Spleen (tissue), 7 donors: ENCODE measurements at regions not wholly inside any gene's neighbourhood (a gene's known extent, or its start where the extent isn't known, plus 50 kb on each side); places are given as distances from the start of the nearest gene placed in this dataset.

Experiments
- POLR2A ChIP-seq, 3 donors: fragments of 450-650 bp; IDR thresholded peaks; one replicate each; pipeline ENCODE4 v1.5.1; 2017; ENCODE audit warnings: antibody characterized with exemption in 3 of 3, mild to moderate bottlenecking in 1 of 3
- TF ChIP-seq, protein P1 (sequence below), 11 experiments: fragments of 200-600 bp in 7 of 11; fragments of 450-650 bp in 4 of 11; sonication (generic) in 4 of 11; IDR thresholded peaks in 8 of 11; conservative IDR thresholded peaks in 3 of 11; 1 replicate in 7 of 11; 2 replicates in 4 of 11; pipeline versions ENCODE4 v1.4.0 to v1.8.0; 2016 to 2021; ENCODE audit warnings: antibody characterized with exemption in 11 of 11, inconsistent platforms in 4 of 11, mild to moderate bottlenecking in 1 of 11
- donor health status: DM: no; HTN: no; CAD: no; lungs with moderate emphysema.
- donor health status: DM: no; HTN: no; CAD: no.
- donor health status: DM: no; HTN: no; CAD: no.

GRCh38 chr3:190990898-190991297 is 128.4 kb upstream of the GMNC start:
- TF ChIP-seq, protein P1, sequence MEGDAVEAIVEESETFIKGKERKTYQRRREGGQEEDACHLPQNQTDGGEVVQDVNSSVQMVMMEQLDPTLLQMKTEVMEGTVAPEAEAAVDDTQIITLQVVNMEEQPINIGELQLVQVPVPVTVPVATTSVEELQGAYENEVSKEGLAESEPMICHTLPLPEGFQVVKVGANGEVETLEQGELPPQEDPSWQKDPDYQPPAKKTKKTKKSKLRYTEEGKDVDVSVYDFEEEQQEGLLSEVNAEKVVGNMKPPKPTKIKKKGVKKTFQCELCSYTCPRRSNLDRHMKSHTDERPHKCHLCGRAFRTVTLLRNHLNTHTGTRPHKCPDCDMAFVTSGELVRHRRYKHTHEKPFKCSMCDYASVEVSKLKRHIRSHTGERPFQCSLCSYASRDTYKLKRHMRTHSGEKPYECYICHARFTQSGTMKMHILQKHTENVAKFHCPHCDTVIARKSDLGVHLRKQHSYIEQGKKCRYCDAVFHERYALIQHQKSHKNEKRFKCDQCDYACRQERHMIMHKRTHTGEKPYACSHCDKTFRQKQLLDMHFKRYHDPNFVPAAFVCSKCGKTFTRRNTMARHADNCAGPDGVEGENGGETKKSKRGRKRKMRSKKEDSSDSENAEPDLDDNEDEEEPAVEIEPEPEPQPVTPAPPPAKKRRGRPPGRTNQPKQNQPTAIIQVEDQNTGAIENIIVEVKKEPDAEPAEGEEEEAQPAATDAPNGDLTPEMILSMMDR (IDR thresholded peaks at IDR 0.05 in 8 of 11, conservative IDR thresholded peaks at IDR 0.05 in 3 of 11) = no peak
- TF ChIP-seq POLR2A (IDR thresholded peaks at IDR 0.05) = no peak
